Lower lobe of right lung (tissue), 2 donors: ENCODE measurements at regions not wholly inside any gene's neighbourhood (a gene's known extent, or its start where the extent isn't known, plus 50 kb on each side); places are given as distances from the start of the nearest gene placed in this dataset.

Source experiments
- ATAC-seq, 2 donors: fragments of 200-7000 bp; cut with Tn5 transposase; one replicate each; pipeline ENCODE4 v1.9.1; 2020 to 2022; ENCODE audit warnings: mild to moderate bottlenecking in 2 of 2, moderate library complexity in 2 of 2
- DNase-seq: peaks from one replicate; pipeline ENCODE4 v3.0.0-alpha.2; 2020
- H3K27ac ChIP-seq: fragments of 200-600 bp; one replicate; pipeline ENCODE4 v1.8.0; 2022
- H3K27me3 ChIP-seq: fragments of 200-600 bp; one replicate; pipeline ENCODE4 v1.8.0; 2022; ENCODE audit warnings: low read depth
- H3K36me3 ChIP-seq: fragments of 200-600 bp; one replicate; pipeline ENCODE4 v1.8.0; 2022; ENCODE audit warnings: mild to moderate bottlenecking
- H3K4me1 ChIP-seq: fragments of 200-600 bp; one replicate; pipeline ENCODE4 v1.8.0; 2022
- H3K4me3 ChIP-seq: fragments of 200-600 bp; one replicate; pipeline ENCODE4 v1.8.0; 2022; ENCODE audit warnings: mild to moderate bottlenecking
- H3K9me3 ChIP-seq: fragments of 200-600 bp; one replicate; pipeline ENCODE4 v1.8.0; 2022
- intact Hi-C: fragments of 100-400 bp; cut with DNase I; formaldehyde crosslinking; loops from one replicate; pipeline ENCODE4 v1.11.0; 2022
- TF ChIP-seq, protein P1 (sequence below): fragments of 200-600 bp; IDR thresholded peaks from one replicate; pipeline ENCODE4 v1.8.0; 2022; ENCODE audit warnings: antibody characterized with exemption, mild to moderate bottlenecking
- donor health status: DM: no; HTN: yes; CAD: no; lungs with severe emphysema.

DNA sequence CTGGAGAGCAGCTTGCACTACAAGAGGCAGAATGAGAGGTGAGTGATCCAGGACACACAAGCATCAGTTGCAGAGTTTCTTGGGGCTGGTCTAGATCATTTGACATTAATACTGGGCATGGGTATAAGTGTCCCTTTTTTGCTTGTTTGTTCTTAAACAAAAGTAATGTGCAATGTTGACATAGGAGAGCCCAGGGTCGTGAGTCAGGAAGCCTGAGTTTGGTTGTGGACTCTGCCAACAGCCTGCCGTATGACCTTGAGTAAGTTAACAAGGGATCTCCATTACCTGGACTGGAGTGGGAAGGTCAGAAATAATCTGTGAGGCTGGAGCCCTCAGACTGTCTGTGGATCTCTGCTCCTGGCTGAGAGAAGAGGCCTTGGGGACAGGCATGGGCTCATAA lies 170.3 kb downstream of the KCNA5 start:
- TF ChIP-seq, protein P1, sequence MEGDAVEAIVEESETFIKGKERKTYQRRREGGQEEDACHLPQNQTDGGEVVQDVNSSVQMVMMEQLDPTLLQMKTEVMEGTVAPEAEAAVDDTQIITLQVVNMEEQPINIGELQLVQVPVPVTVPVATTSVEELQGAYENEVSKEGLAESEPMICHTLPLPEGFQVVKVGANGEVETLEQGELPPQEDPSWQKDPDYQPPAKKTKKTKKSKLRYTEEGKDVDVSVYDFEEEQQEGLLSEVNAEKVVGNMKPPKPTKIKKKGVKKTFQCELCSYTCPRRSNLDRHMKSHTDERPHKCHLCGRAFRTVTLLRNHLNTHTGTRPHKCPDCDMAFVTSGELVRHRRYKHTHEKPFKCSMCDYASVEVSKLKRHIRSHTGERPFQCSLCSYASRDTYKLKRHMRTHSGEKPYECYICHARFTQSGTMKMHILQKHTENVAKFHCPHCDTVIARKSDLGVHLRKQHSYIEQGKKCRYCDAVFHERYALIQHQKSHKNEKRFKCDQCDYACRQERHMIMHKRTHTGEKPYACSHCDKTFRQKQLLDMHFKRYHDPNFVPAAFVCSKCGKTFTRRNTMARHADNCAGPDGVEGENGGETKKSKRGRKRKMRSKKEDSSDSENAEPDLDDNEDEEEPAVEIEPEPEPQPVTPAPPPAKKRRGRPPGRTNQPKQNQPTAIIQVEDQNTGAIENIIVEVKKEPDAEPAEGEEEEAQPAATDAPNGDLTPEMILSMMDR: no peak
- intact Hi-C loops: no loop called here

DNA sequence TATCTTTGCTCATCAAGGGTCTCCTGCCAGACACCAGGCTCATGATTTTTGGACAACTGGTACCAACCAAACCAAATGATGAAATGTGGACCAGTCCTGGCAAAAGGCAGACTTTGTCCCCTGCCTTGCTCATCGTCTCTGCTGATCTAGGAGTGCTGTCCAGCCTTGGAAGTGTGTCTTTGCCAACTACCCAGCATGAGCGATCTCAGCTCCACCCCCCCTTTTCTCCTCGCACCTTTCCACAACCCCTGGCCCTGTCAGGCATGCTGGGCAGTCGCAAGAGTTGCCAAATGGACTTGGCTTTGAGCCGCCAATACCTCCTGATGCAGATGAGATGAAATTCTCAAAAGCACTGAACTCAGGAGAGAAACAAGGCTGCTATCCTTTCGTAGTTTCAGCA lies 174.3 kb downstream of the KCNA5 start:
- H3K36me3 ChIP-seq: no peaks in the 10 kb centered on the region
- DNase-seq (no peak), ATAC-seq (no peak)
- no peak overlapping the region for H3K4me3 ChIP-seq
- H3K27ac ChIP-seq: no peak overlapping the region
- H3K9me3 ChIP-seq: no peaks in the 10 kb centered on the region
- no peaks in the 10 kb centered on the region for H3K27me3 ChIP-seq
- intact Hi-C loops: no loop called here
- TF ChIP-seq, protein P1: no peak
- no peaks in the 10 kb centered on the region for H3K4me1 ChIP-seq

More for the DNA sequence above, 170.3 kb downstream of the KCNA5 start:
- Histone ChIP-seq H3K4me3 (no peak overlapping the region), H3K36me3 (no peaks in the 10 kb centered on the region), H3K27me3 (no peaks in the 10 kb centered on the region), H3K27ac (no peak overlapping the region), H3K4me1 (no peaks in the 10 kb centered on the region), H3K9me3 (no peaks in the 10 kb centered on the region)
- DNase-seq (no peak), ATAC-seq (no peak)

DNA sequence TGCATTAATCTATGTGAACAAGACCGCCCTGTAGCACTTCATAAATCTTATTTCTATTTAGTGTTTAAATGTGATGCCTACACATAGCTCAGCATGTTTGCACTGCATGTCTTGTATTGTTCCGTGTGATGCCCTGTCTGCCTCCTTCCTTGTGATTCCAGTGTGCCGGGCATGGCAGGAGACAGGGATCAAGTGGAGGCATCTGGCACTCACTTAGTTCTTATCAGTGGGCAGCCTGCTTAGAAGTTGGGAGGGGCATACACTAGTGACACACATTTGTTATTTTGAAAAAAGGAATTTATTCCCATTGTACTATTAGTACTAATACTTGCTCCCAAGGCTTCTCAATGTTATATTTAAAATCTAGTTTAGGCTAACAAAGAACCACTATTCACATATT lies 176.4 kb downstream of the KCNA5 start:
- no peaks in the 10 kb centered on the region for H3K9me3 ChIP-seq
- intact Hi-C loops: no loop called here
- H3K27ac ChIP-seq: no peak overlapping the region
- DNase-seq (no peak), ATAC-seq (no peak)
- H3K4me3 ChIP-seq: no peak overlapping the region
- no peaks in the 10 kb centered on the region for H3K4me1 ChIP-seq
- no peaks in the 10 kb centered on the region for H3K36me3 ChIP-seq
- TF ChIP-seq, protein P1: no peak
- no peaks in the 10 kb centered on the region for H3K27me3 ChIP-seq

DNA sequence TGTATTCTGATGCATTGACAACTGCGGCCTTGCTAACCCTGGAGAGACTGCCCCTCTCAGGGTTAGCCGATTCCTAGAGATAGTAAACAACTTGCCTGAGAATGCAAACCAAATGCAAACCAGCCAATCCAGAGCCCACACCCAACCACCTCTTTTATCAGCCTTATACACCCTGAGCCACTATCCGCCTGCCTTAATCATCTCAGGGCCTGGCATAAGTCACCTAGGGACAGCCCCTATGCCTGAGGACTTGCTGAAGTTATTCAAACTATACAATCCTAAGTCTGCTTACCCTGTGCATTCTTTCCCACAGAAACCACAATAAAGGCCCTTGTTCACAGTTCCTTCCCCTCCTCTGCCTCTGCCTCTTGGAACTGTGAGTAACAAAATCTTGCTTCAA lies 177.2 kb downstream of the KCNA5 start:
- TF ChIP-seq, protein P1: no peak
- Histone ChIP-seq H3K36me3 (no peaks in the 10 kb centered on the region), H3K4me3 (no peak overlapping the region), H3K9me3 (no peaks in the 10 kb centered on the region), H3K4me1 (no peaks in the 10 kb centered on the region), H3K27ac (no peak overlapping the region), H3K27me3 (no peaks in the 10 kb centered on the region)
- intact Hi-C loops: no loop called here
- no peak for ATAC-seq
- no peak for DNase-seq

DNA sequence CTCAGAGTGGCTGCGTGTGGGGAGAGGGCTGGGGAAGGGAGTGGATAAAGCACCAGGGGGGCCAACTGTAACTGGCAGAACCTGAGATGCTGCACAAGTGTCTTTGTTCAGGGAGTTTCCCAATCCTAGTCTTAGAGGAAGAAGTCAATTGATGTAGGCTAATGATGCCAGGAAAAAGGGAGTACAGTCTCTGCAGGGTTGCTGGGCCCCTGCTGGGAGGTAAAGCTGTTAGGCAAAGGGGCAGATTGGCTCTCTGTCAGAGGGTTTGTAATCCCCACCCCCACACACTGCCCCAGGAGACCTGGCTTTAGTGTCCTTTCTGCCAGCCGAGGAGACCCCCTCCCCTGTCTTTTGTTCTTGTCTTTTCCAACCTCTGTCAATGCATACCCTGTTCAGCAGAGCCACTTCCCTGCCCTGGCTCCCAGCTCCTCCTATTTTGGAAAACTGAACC lies 178.4 kb downstream of the KCNA5 start:
- Histone ChIP-seq H3K36me3 (no peaks in the 10 kb centered on the region), H3K27me3 (no peaks in the 10 kb centered on the region), H3K9me3 (no peaks in the 10 kb centered on the region), H3K27ac (no peak overlapping the region), H3K4me1 (no peaks in the 10 kb centered on the region), H3K4me3 (no peak overlapping the region)
- ATAC-seq (no peak), DNase-seq (no peak)
- TF ChIP-seq, protein P1: no peak
- intact Hi-C loops: no loop called here

DNA sequence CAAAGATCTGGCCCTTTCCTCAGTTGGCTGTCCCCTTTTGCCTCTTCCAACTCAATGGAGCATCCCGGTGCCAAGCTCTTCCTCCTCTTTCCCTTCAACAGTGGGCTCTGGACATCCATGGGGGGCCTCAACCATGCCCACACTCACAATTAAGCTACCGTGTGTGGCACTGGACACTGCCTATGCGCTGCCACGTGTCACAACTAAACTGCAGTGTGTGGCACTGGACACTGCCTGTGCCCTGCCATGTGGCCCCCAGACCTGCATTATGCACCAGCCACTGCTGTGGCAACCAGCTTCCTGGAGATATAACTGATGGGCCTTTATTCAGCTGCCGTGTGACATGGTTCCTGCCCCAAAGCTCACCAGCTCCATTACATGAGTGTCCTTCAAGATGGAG lies 179.1 kb downstream of the KCNA5 start:
- TF ChIP-seq, protein P1: no peak
- no peak for DNase-seq
- Histone ChIP-seq H3K27me3 (no peaks in the 10 kb centered on the region), H3K9me3 (no peaks in the 10 kb centered on the region), H3K4me1 (no peaks in the 10 kb centered on the region), H3K36me3 (no peaks in the 10 kb centered on the region), H3K4me3 (no peak overlapping the region), H3K27ac (no peak overlapping the region)
- no peak for ATAC-seq
- intact Hi-C loops: no loop called here
